Thyroid gland (tissue), 4 donors: ENCODE measurements at regions not wholly inside any gene's neighbourhood (a gene's known extent, or its start where the extent isn't known, plus 50 kb on each side); places are given as distances from the start of the nearest gene placed in this dataset.

Experiments used
- DNase-seq, 2 donors: peaks; one replicate each; pipeline ENCODE4 v3.0.0-alpha.2; 2019
- H3K27ac ChIP-seq, 3 donors: fragments of 200-600 bp; sonication (generic); 1 replicate in 2 of 3; 2 replicates in 1 of 3; pipeline ENCODE4 v1.5.1; 2016 to 2019; ENCODE audit warnings: mild to moderate bottlenecking in 1 of 3, moderate library complexity in 1 of 3
- H3K27me3 ChIP-seq: fragments of 200-600 bp; sonication (generic); one replicate; pipeline ENCODE4 v1.5.1; 2019
- H3K36me3 ChIP-seq, 2 donors: fragments of 200-600 bp; sonication (generic); one replicate each; pipeline ENCODE4 v1.5.1; 2016 to 2019
- H3K4me1 ChIP-seq, 2 donors: fragments of 200-600 bp; sonication (generic); one replicate each; pipeline ENCODE4 v1.5.1; 2017 to 2019
- H3K4me3 ChIP-seq, 3 donors: fragments of 200-600 bp; sonication (generic); replicated peaks in 1 of 3; 1 replicate in 2 of 3; 2 replicates in 1 of 3; pipeline ENCODE4 v1.5.1; 2016; ENCODE audit warnings: mild to moderate bottlenecking in 1 of 3
- H3K9me3 ChIP-seq: fragments of 200-600 bp; sonication (generic); one replicate; pipeline ENCODE4 v1.5.1; 2017
- CTCF ChIP-seq, 6 experiments: fragments of 200-600 bp in 3 of 6; fragments of 450-650 bp in 3 of 6; sonication (generic) in 3 of 6; IDR thresholded peaks; one replicate each; pipeline ENCODE4 v1.5.1; 2016 to 2019; ENCODE audit warnings: antibody characterized with exemption in 6 of 6, mild to moderate bottlenecking in 2 of 6, inconsistent platforms in 1 of 6, moderate library complexity in 1 of 6
- POLR2A ChIP-seq, 2 donors: fragments of 450-650 bp; IDR thresholded peaks; one replicate each; pipeline ENCODE4 v1.6.1; 2017; ENCODE audit warnings: antibody characterized with exemption in 2 of 2, mild to moderate bottlenecking in 2 of 2, moderate library complexity in 1 of 2
- WGBS, 2 donors: methylation state at CpG; one replicate each; pipeline ENCODE4 v1.1.5; 2017; 5-methylcytosine and 5-hydroxymethylcytosine counted together
- intact Hi-C: fragments of 100-400 bp; cut with DNase I; formaldehyde crosslinking; loops from one replicate; pipeline ENCODE4 v1.15.1; 2023

- Histone ChIP-seq H3K4me3 (no peak overlapping the region), H3K27me3 (no peaks in the 10 kb centered on the region), H3K4me1 (no peaks in the 10 kb centered on the region), H3K9me3 (no peaks in the 10 kb centered on the region), H3K27ac (no peak overlapping the region), H3K36me3 (no peaks in the 10 kb centered on the region)
- no peak for DNase-seq
- intact Hi-C loops, result no loop called here
- WGBS, 2 donors, result 93 to 100% methylated on average over 1 of the region's 1 CpG
- TF ChIP-seq CTCF (IDR thresholded peaks at IDR 0.05), result no peak
- no peak for TF ChIP-seq POLR2A (IDR thresholded peaks at IDR 0.05)
Observed at GRCh38 chr12:23049180-23049579, 424.2 kb downstream of the ETNK1 start.

- intact Hi-C loops, result no loop called here
- no peak overlapping the region for H3K27ac ChIP-seq
- no peaks in the 10 kb centered on the region for H3K9me3 ChIP-seq
- H3K4me3 ChIP-seq, result no peak overlapping the region
- H3K36me3 ChIP-seq, result no peaks in the 10 kb centered on the region
- WGBS, 2 donors, result 9 to 17% methylated on average over 4 of the region's 4 CpGs
- no peaks in the 10 kb centered on the region for H3K4me1 ChIP-seq
- no peak for DNase-seq
- TF ChIP-seq POLR2A (IDR thresholded peaks at IDR 0.05) (no peak), CTCF (IDR thresholded peaks at IDR 0.05) (no peak)
- H3K27me3 ChIP-seq, result no peaks in the 10 kb centered on the region
Observed at GRCh38 chr12:23055004-23055403, 430.0 kb downstream of the ETNK1 start.

GRCh38 chr12:23057571-23057970 is 432.6 kb downstream of the ETNK1 start:
- TF ChIP-seq CTCF (IDR thresholded peaks at IDR 0.05), result no peak
- H3K4me3 ChIP-seq, result no peak overlapping the region
- 79 to 81% methylated on average over 2 of the region's 2 CpGs for WGBS, 2 donors
- no peaks in the 10 kb centered on the region for H3K36me3 ChIP-seq
- intact Hi-C loops, result no loop called here
- no peak for DNase-seq
- no peak overlapping the region for H3K27ac ChIP-seq
- no peaks in the 10 kb centered on the region for H3K27me3 ChIP-seq
- H3K9me3 ChIP-seq, result no peaks in the 10 kb centered on the region
- H3K4me1 ChIP-seq, result no peaks in the 10 kb centered on the region

- WGBS, 2 donors, result 91 to 95% methylated on average over 3 of the region's 3 CpGs
- intact Hi-C loops, result no loop called here
Observed at GRCh38 chr12:23060161-23060560, 435.2 kb downstream of the ETNK1 start.

GRCh38 chr12:23063206-23063605 is 438.2 kb downstream of the ETNK1 start:
- H3K27ac ChIP-seq, result no peak overlapping the region
- H3K4me1 ChIP-seq, result no peaks in the 10 kb centered on the region
- H3K36me3 ChIP-seq, result no peaks in the 10 kb centered on the region
- WGBS, 2 donors, result 89 to 90% methylated on average over 3 of the region's 3 CpGs
- no peak for DNase-seq
- no peaks in the 10 kb centered on the region for H3K9me3 ChIP-seq
- H3K27me3 ChIP-seq, result no peaks in the 10 kb centered on the region
- H3K4me3 ChIP-seq, result no peak overlapping the region
- intact Hi-C loops, result no loop called here
- TF ChIP-seq CTCF (IDR thresholded peaks at IDR 0.05) (no peak), POLR2A (IDR thresholded peaks at IDR 0.05) (no peak)

More at GRCh38 chr12:23060161-23060560, 435.2 kb downstream of the ETNK1 start:
- no peaks in the 10 kb centered on the region for H3K36me3 ChIP-seq
- no peak overlapping the region for H3K4me3 ChIP-seq
- H3K27me3 ChIP-seq, result no peaks in the 10 kb centered on the region
- H3K27ac ChIP-seq, result no peak overlapping the region
- no peaks in the 10 kb centered on the region for H3K4me1 ChIP-seq
- no peak for DNase-seq
- no peak for TF ChIP-seq POLR2A (IDR thresholded peaks at IDR 0.05)
- TF ChIP-seq CTCF (IDR thresholded peaks at IDR 0.05), result no peak
- H3K9me3 ChIP-seq, result no peaks in the 10 kb centered on the region
